Progenitor cell of endocrine pancreas (in vitro differentiated cells): ENCODE measurements at regions not wholly inside any gene's neighbourhood (a gene's known extent, or its start where the extent isn't known, plus 50 kb on each side); places are given as distances from the start of the nearest gene placed in this dataset.

Experiments
- DNase-seq: peaks from one replicate; pipeline ENCODE4 v3.0.0; 2021; ENCODE audit warnings: low spot score; ENCODE audit not compliant: unreplicated experiment
- H3K27ac Mint-ChIP-seq: 2 replicates; pipeline ENCODE4 v1.8.0; 2021; ENCODE audit warnings: mild to moderate bottlenecking, moderate library complexity, mixed read lengths
- H3K27me3 Mint-ChIP-seq: 2 replicates; pipeline ENCODE4 v1.8.0; 2021; ENCODE audit warnings: mixed read lengths
- H3K36me3 Mint-ChIP-seq: 2 replicates; pipeline ENCODE4 v1.8.0; 2022; ENCODE audit warnings: mixed read lengths; ENCODE audit not compliant: insufficient read depth
- H3K4me1 Mint-ChIP-seq: 2 replicates; pipeline ENCODE4 v1.8.0; 2021; ENCODE audit warnings: low read depth, mixed read lengths
- H3K4me3 Mint-ChIP-seq: 2 replicates; pipeline ENCODE4 v1.8.0; 2021; ENCODE audit warnings: low read depth, mild to moderate bottlenecking, moderate library complexity, mixed read lengths
- H3K9me3 Mint-ChIP-seq: 2 replicates; pipeline ENCODE4 v1.8.0; 2021; ENCODE audit warnings: low read depth, mixed read lengths
- CTCF ChIP-seq: fragments of 200-600 bp; sonication (generic); IDR thresholded peaks from one replicate; pipeline ENCODE4 v1.5.0; 2021; ENCODE audit warnings: antibody characterized with exemption, mild to moderate bottlenecking; ENCODE audit not compliant: unreplicated experiment

- no peak for TF ChIP-seq CTCF
- no peak for DNase-seq
- H3K9me3 Mint-ChIP-seq: peaks cover 3% of the 10 kb centered on the region
- no peak overlapping the region for H3K27ac Mint-ChIP-seq
- peaks cover 6% of the 10 kb centered on the region for H3K27me3 Mint-ChIP-seq
- no peak overlapping the region for H3K4me3 Mint-ChIP-seq
- H3K36me3 Mint-ChIP-seq: no peaks in the 10 kb centered on the region
- H3K4me1 Mint-ChIP-seq: no peaks in the 10 kb centered on the region
These were observed 280.4 kb downstream of the SETD4 start for GRCh38 chr21:35779690-35780570.

- peaks cover 3% of the 10 kb centered on the region for H3K9me3 Mint-ChIP-seq
- no peak for TF ChIP-seq CTCF
- H3K27ac Mint-ChIP-seq: no peak overlapping the region
These were observed 281.2 kb downstream of the SETD4 start for GRCh38 chr21:35779167-35779566.

GRCh38 chr21:35777081-35777480, 283.2 kb downstream of the SETD4 start:
- Mint-ChIP-seq H3K36me3 (no peaks in the 10 kb centered on the region), H3K9me3 (peaks cover 3% of the 10 kb centered on the region)
- DNase-seq: no peak

More at GRCh38 chr21:35779167-35779566, 281.2 kb downstream of the SETD4 start:
- Mint-ChIP-seq H3K4me1 (no peaks in the 10 kb centered on the region), H3K4me3 (no peak overlapping the region), H3K36me3 (no peaks in the 10 kb centered on the region), H3K27me3 (peaks cover 9% of the 10 kb centered on the region)
- no peak for DNase-seq

GRCh38 chr21:35775778-35776544, 284.4 kb downstream of the SETD4 start:
- TF ChIP-seq CTCF: no peak
- Mint-ChIP-seq H3K27me3 (peaks cover 13% of the 10 kb centered on the region), H3K27ac (no peak overlapping the region), H3K4me3 (no peak overlapping the region), H3K36me3 (no peaks in the 10 kb centered on the region), H3K4me1 (no peaks in the 10 kb centered on the region), H3K9me3 (peaks cover 3% of the 10 kb centered on the region)
- no peak for DNase-seq

More at GRCh38 chr21:35777081-35777480, 283.2 kb downstream of the SETD4 start:
- peaks cover 10% of the 10 kb centered on the region for H3K27me3 Mint-ChIP-seq
- H3K4me3 Mint-ChIP-seq: no peak overlapping the region
- no peak overlapping the region for H3K27ac Mint-ChIP-seq
- H3K4me1 Mint-ChIP-seq: no peaks in the 10 kb centered on the region
- TF ChIP-seq CTCF: no peak

GRCh38 chr21:35770101-35770945, 290.0 kb downstream of the SETD4 start:
- Mint-ChIP-seq H3K36me3 (no peaks in the 10 kb centered on the region), H3K27me3 (peaks cover 11% of the 10 kb centered on the region), H3K9me3 (peaks cover under 1% of the 10 kb centered on the region), H3K4me3 (no peak overlapping the region), H3K27ac (no peak overlapping the region), H3K4me1 (no peaks in the 10 kb centered on the region)
- DNase-seq: no peak
- no peak for TF ChIP-seq CTCF
